ENCODE measurements at regions not wholly inside any gene's neighbourhood (a gene's known extent, or its start where the extent isn't known, plus 50 kb on each side); places are given as distances from the start of the nearest gene placed in this dataset.

- no peaks in the 10 kb centered on the region for H3K4me1 ChIP-seq
- in situ Hi-C loops (cut with MboI; ENCODE audit: low sequenced_read_pairs in 4 of 4) (no loop called here), intact Hi-C loops (cut with DNase I; ENCODE audit: low total_unique reads) (no loop called here)
- H3K4me3 ChIP-seq: no peak overlapping the region
- ATAC-seq: no peak
- no peak overlapping the region for H3K27ac ChIP-seq
- no peak for DNase-seq
- no peaks in the 10 kb centered on the region for H3K9me3 ChIP-seq
- no peaks in the 10 kb centered on the region for H3K27me3 ChIP-seq
- H3K36me3 ChIP-seq: no peaks in the 10 kb centered on the region
- TF ChIP-seq CTCF (IDR thresholded peaks at IDR 0.05 in 4 of 5, conservative IDR thresholded peaks at IDR 0.05 in 1 of 5) (no peak), POLR2A (IDR thresholded peaks at IDR 0.05) (no peak)
These were observed 1626.2 kb upstream of the PCDH20 start for GRCh38 chr13:63041640-63042414.

- H3K27ac ChIP-seq: no peak overlapping the region
- no peaks in the 10 kb centered on the region for H3K27me3 ChIP-seq
- H3K36me3 ChIP-seq: no peaks in the 10 kb centered on the region
- no peak overlapping the region for H3K4me3 ChIP-seq
- DNase-seq: no peak
- in situ Hi-C loops (cut with MboI; ENCODE audit: low sequenced_read_pairs in 4 of 4) (no loop called here), intact Hi-C loops (cut with DNase I; ENCODE audit: low total_unique reads) (no loop called here)
- no peak for ATAC-seq
- no peaks in the 10 kb centered on the region for H3K9me3 ChIP-seq
- H3K4me1 ChIP-seq: no peaks in the 10 kb centered on the region
- no peak for TF ChIP-seq POLR2A (IDR thresholded peaks at IDR 0.05)
- no peak for TF ChIP-seq CTCF (IDR thresholded peaks at IDR 0.05 in 4 of 5, conservative IDR thresholded peaks at IDR 0.05 in 1 of 5)
These were observed 1610.7 kb upstream of the PCDH20 start for GRCh38 chr13:63026285-63026797.

DNA sequence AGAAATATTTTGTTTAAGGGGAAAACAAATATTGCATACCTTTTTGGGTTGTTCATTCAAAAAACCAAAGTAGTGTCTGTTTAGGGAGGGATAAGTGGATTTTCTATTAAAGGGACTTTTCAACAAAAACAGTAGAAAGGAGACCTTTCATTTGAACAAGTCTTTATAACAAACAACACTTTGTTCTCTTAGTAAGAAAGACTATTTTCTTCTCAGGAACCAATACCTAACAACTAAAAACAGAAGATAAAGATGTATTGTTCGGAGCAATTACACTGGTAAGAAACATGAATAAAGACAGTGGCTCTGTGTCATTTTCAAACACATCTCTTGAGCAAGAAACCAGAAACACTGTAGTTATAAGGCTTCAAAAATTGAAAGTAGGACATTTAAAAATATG is 1610.1 kb upstream of the PCDH20 start:
- Histone ChIP-seq H3K4me3 (no peak overlapping the region), H3K27me3 (no peaks in the 10 kb centered on the region), H3K4me1 (no peaks in the 10 kb centered on the region), H3K27ac (no peak overlapping the region), H3K36me3 (no peaks in the 10 kb centered on the region), H3K9me3 (no peaks in the 10 kb centered on the region)
- TF ChIP-seq CTCF (IDR thresholded peaks at IDR 0.05 in 4 of 5, conservative IDR thresholded peaks at IDR 0.05 in 1 of 5) (no peak), POLR2A (IDR thresholded peaks at IDR 0.05) (no peak)
- intact Hi-C loops (cut with DNase I; ENCODE audit: low total_unique reads): no loop called here
- in situ Hi-C loops (cut with MboI; ENCODE audit: low sequenced_read_pairs in 4 of 4): no loop called here
- DNase-seq (no peak), ATAC-seq (no peak)

DNA sequence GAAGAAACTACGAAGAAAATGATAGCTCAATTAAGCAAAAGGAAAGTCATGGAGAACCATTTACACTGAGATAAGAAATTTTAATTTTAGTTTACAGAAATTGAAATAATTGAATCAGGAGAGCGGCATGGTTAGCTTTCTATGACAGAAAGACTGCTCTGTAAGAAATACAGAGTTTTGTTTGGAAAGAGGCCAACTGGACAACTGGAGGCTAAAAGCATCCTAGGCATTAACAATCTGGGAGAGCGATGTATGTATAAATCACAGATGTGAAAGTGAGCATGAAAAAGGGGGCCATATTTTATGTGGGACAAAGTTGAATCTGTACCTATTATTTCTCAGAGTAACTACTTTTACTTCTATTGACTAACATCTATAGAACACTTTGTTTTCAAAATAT is 1608.8 kb upstream of the PCDH20 start:
- Histone ChIP-seq H3K9me3 (no peaks in the 10 kb centered on the region), H3K27me3 (no peaks in the 10 kb centered on the region), H3K36me3 (no peaks in the 10 kb centered on the region), H3K4me3 (no peak overlapping the region), H3K27ac (no peak overlapping the region), H3K4me1 (no peaks in the 10 kb centered on the region)
- intact Hi-C loops (cut with DNase I; ENCODE audit: low total_unique reads) (no loop called here), in situ Hi-C loops (cut with MboI; ENCODE audit: low sequenced_read_pairs in 4 of 4) (no loop called here)
- TF ChIP-seq POLR2A (IDR thresholded peaks at IDR 0.05) (no peak), CTCF (IDR thresholded peaks at IDR 0.05 in 4 of 5, conservative IDR thresholded peaks at IDR 0.05 in 1 of 5) (no peak)
- ATAC-seq (no peak), DNase-seq (no peak)

All from gastrocnemius medialis (tissue), 4 donors.